Prostate gland (tissue), 2 donors: ENCODE measurements at regions not wholly inside any gene's neighbourhood (a gene's known extent, or its start where the extent isn't known, plus 50 kb on each side); places are given as distances from the start of the nearest gene placed in this dataset.

Experiments used
- CTCF ChIP-seq, 4 experiments: fragments of 200-600 bp in 2 of 4; fragments of 450-650 bp in 2 of 4; sonication (generic) in 2 of 4; IDR thresholded peaks; 1 replicate in 3 of 4; 2 replicates in 1 of 4; pipeline ENCODE4 v1.5.1; 2016 to 2019; ENCODE audit warnings: antibody characterized with exemption in 4 of 4, mild to moderate bottlenecking in 2 of 4, moderate library complexity in 2 of 4
- POLR2AphosphoS5 ChIP-seq: sonication (generic); formaldehyde crosslinking; IDR thresholded peaks from one replicate; pipeline ENCODE4 v1.6.1; 2017; ENCODE audit warnings: antibody characterized with exemption

GRCh38 chr11:133732109-133732674 lies 113.1 kb downstream of the SPATA19 start:
- TF ChIP-seq POLR2AphosphoS5 = no peak
- TF ChIP-seq CTCF (IDR thresholded peaks at IDR 0.05) = no peak
